ENCODE measurements at regions not wholly inside any gene's neighbourhood (a gene's known extent, or its start where the extent isn't known, plus 50 kb on each side); places are given as distances from the start of the nearest gene placed in this dataset.

DNA sequence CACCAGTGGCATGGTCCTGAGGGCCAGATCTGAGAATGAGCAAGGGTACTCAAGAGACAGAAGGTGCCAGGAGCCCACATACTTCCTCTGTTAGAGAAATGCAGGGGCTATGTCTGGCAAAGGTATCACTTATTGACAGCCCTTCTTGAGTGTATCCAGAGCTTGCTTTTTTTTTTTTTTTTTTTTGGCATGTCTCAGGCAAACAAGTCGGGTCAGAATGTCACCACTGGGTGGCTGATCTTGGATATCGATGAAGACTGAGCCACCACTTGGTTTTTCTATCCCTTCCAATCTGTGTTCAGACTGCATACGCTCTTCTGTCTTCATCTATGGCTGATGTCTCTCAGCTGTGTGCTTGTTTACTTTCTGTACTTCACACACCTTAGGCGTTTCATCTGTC, 363.4 kb upstream of the C2CD4B start:
- DNase-seq, result no peak
- Histone ChIP-seq H3K27ac (no peak overlapping the region), H3K36me3 (replicated peaks in 1 of 2; ENCODE audit: insufficient read depth in 1 of 2, low read depth in 2 of 2) (no peaks in the 10 kb centered on the region), H3K9me3 (no peaks in the 10 kb centered on the region), H3K4me1 (no peaks in the 10 kb centered on the region), H3K4me3 (no peak overlapping the region), H3K27me3 (no peaks in the 10 kb centered on the region)
- WGBS, 2 donors, result 63 to 79% methylated on average over 4 of the region's 4 CpGs
- no peak for ATAC-seq
- TF ChIP-seq, protein P1, sequence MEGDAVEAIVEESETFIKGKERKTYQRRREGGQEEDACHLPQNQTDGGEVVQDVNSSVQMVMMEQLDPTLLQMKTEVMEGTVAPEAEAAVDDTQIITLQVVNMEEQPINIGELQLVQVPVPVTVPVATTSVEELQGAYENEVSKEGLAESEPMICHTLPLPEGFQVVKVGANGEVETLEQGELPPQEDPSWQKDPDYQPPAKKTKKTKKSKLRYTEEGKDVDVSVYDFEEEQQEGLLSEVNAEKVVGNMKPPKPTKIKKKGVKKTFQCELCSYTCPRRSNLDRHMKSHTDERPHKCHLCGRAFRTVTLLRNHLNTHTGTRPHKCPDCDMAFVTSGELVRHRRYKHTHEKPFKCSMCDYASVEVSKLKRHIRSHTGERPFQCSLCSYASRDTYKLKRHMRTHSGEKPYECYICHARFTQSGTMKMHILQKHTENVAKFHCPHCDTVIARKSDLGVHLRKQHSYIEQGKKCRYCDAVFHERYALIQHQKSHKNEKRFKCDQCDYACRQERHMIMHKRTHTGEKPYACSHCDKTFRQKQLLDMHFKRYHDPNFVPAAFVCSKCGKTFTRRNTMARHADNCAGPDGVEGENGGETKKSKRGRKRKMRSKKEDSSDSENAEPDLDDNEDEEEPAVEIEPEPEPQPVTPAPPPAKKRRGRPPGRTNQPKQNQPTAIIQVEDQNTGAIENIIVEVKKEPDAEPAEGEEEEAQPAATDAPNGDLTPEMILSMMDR (IDR thresholded peaks at IDR 0.05), result no peak
- no peak for TF ChIP-seq POLR2A (IDR thresholded peaks at IDR 0.05)
- intact Hi-C loops (cut with DNase I), result no loop called here

DNA sequence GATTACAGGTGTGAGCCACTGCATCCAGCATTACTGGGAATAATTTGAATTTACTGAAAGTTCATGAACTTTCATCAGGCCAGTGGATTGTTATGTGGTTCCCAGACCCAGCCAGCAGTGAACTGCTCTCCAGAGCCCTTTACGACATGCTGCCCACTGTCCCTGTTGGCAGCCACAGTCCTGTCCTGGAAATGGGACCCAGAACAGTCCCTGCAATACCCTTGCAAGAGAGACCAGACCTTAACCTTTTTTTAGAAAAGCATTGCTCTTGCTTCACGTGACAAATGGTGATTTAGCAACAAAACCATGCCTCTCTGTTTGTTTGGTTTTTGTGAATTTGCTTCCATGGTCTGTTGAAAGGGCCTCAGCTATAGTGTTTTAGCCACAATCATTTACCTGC, 367.3 kb upstream of the C2CD4B start:
- no peak overlapping the region for H3K4me3 ChIP-seq
- H3K27ac ChIP-seq, result no peak overlapping the region
- 92 to 93% methylated on average over 2 of the region's 2 CpGs for WGBS, 2 donors
- no peak for ATAC-seq
- TF ChIP-seq, protein P1 (IDR thresholded peaks at IDR 0.05), result no peak
- TF ChIP-seq POLR2A (IDR thresholded peaks at IDR 0.05), result no peak
- no peak for DNase-seq
- no peaks in the 10 kb centered on the region for H3K27me3 ChIP-seq
- intact Hi-C loops (cut with DNase I), result no loop called here
- H3K4me1 ChIP-seq, result no peaks in the 10 kb centered on the region
- no peaks in the 10 kb centered on the region for H3K9me3 ChIP-seq
- H3K36me3 ChIP-seq (replicated peaks in 1 of 2; ENCODE audit: insufficient read depth in 1 of 2, low read depth in 2 of 2), result no peaks in the 10 kb centered on the region

DNA sequence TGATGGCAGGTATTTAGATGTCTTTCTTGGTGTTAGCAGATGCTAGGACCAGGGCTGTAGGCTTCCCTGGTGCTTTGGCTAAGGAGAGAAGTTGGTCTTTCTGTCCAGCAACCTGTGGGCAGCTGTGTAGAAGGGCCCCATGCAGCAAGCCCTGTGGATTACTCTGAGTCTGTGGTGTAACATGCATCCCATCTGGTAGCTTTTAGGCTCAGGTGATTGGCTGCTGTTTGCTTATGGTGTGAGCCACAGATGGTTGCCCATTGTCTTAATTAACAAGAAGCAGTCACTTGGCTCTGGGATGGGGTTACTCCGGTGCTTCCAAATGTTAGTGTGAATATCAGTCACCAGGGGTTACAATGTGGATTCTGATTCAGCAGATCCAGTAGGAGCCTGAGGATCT, 368.6 kb upstream of the C2CD4B start:
- no peaks in the 10 kb centered on the region for H3K9me3 ChIP-seq
- DNase-seq (no peak), ATAC-seq (no peak)
- 67 to 100% methylated on average over 1 of the region's 1 CpG for WGBS, 2 donors
- H3K4me1 ChIP-seq, result no peaks in the 10 kb centered on the region
- no peak for TF ChIP-seq POLR2A (IDR thresholded peaks at IDR 0.05)
- TF ChIP-seq, protein P1 (IDR thresholded peaks at IDR 0.05), result no peak
- intact Hi-C loops (cut with DNase I), result no loop called here
- no peaks in the 10 kb centered on the region for H3K36me3 ChIP-seq (replicated peaks in 1 of 2; ENCODE audit: insufficient read depth in 1 of 2, low read depth in 2 of 2)
- no peak overlapping the region for H3K4me3 ChIP-seq
- H3K27me3 ChIP-seq, result no peaks in the 10 kb centered on the region
- no peak overlapping the region for H3K27ac ChIP-seq

DNA sequence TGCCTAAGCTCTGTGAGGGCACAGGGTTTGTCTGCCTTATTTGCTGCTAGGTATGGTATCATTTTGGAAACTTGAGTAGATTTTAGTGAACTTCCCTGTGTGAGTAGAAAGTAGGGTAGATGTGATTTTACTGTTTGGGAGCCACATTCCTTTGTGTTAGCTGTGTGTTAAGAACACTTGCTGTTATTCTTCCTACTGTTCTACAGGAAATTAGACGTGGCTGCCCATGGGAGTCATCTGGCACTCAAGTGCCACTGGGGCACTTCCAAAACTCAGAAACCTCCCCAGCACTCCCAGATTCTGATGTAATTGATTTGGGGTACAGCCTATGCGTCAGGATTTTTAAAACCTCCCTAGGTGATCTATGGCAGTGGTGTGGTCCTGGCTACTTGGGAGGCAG, 369.9 kb upstream of the C2CD4B start:
- Histone ChIP-seq H3K9me3 (no peaks in the 10 kb centered on the region), H3K27ac (no peak overlapping the region), H3K27me3 (no peaks in the 10 kb centered on the region), H3K36me3 (replicated peaks in 1 of 2; ENCODE audit: insufficient read depth in 1 of 2, low read depth in 2 of 2) (no peaks in the 10 kb centered on the region), H3K4me3 (no peak overlapping the region), H3K4me1 (no peaks in the 10 kb centered on the region)
- TF ChIP-seq POLR2A (IDR thresholded peaks at IDR 0.05), result no peak
- TF ChIP-seq, protein P1 (IDR thresholded peaks at IDR 0.05), result no peak
- intact Hi-C loops (cut with DNase I), result no loop called here
- ATAC-seq (no peak), DNase-seq (no peak)
- whole genome bisulfite sequencing, 2 donors, result 79 to 92% methylated on average over 2 of the region's 2 CpGs

DNA sequence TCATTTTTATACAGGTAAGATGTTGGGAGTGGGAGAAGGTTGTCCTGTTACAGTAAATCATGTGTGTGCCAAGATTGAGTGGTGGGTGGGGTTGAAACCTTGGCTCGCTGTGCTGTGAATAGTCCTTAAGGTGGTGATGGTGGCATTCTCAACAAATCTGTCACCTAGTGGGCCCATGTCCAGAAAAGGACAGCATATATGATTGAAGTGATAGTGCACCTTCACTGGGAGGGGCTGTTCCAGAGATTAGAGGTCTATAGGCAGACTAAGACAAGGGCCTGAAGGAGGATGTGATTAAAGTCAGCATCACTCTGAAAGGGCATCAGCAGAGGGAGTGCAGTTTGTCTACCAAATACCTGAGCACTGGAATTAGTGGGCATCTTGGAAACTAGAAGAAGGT, 374.2 kb upstream of the C2CD4B start:
- 92 to 100% methylated on average over 1 of the region's 1 CpG for WGBS, 2 donors
- ATAC-seq (no peak), DNase-seq (no peak)
- H3K27me3 ChIP-seq, result no peaks in the 10 kb centered on the region
- H3K4me1 ChIP-seq, result no peaks in the 10 kb centered on the region
- no peak overlapping the region for H3K4me3 ChIP-seq
- no peak for TF ChIP-seq POLR2A (IDR thresholded peaks at IDR 0.05)
- TF ChIP-seq, protein P1 (IDR thresholded peaks at IDR 0.05), result no peak
- intact Hi-C loops (cut with DNase I), result no loop called here
- no peak overlapping the region for H3K27ac ChIP-seq
- no peaks in the 10 kb centered on the region for H3K36me3 ChIP-seq (replicated peaks in 1 of 2; ENCODE audit: insufficient read depth in 1 of 2, low read depth in 2 of 2)
- no peaks in the 10 kb centered on the region for H3K9me3 ChIP-seq

Measured in body of pancreas (tissue), 4 donors.